HCT116 (cell line): ENCODE measurements at regions not wholly inside any gene's neighbourhood (a gene's known extent, or its start where the extent isn't known, plus 50 kb on each side); places are given as distances from the start of the nearest gene placed in this dataset.

Source experiments
- ATAC-seq: fragments of 200-7000 bp; cut with Tn5 transposase; 2 replicates; pipeline ENCODE4 v1.9.1; 2020; ENCODE audit warnings: mild to moderate bottlenecking, moderate library complexity
- BruUV-seq: library from RNA; stranded (reverse); fragments of 400-500 nt; replicated peaks from 2 replicates; lab custom pipeline; 2021; lab: Mats Ljungman, UMichigan
- CTCF ChIA-PET: fragments of 300-600 bp; sonication (Branson Sonifier 250); formaldehyde crosslinking; loops from one replicate; lab custom pipeline; 2021; ENCODE audit warnings: antibody characterized with exemption; lab: Charles Lee
- POLR2A ChIA-PET: fragments of 300-600, 350-600 bp; sonication (Branson Sonifier 250); formaldehyde crosslinking; loops from one replicate; lab custom pipeline; 2021; ENCODE audit warnings: antibody characterized with exemption; lab: Charles Lee
- RAD21 ChIA-PET, 2 experiments: fragments of 300-600 bp; sonication (Branson Sonifier 250); formaldehyde crosslinking; loops; one replicate each; lab custom pipeline; 2023; ENCODE audit warnings: low total read pairs in 2 of 2; ENCODE audit not compliant: uncharacterized antibody in 2 of 2, unreplicated experiment in 2 of 2, low non-redundant PET in 1 of 2; lab: Charles Lee
- DNase-seq: peaks from one replicate; pipeline ENCODE4 v3.0.0-alpha.2; 2010; ENCODE audit warnings: low read depth, low spot score
- H2AFZ ChIP-seq: fragments of 200-600 bp; shearing (Covaris generic), sonication (generic); 2 replicates; pipeline ENCODE4 v1.6.1; 2017; ENCODE audit warnings: low read depth, mixed run types, mixed read lengths, antibody characterized with exemption, low read length; ENCODE audit not compliant: poor library complexity, severe bottlenecking
- H3K27ac ChIP-seq: 2 replicates; pipeline ENCODE4 v1.5.1; 2012; ENCODE audit warnings: low read depth, low read length
- H3K27me3 ChIP-seq: fragments of 200-600 bp; sonication (generic); 2 replicates; pipeline ENCODE4 v1.6.1; 2016; ENCODE audit warnings: mixed run types, low read length, mixed read lengths; ENCODE audit not compliant: insufficient read depth
- H3K36me3 ChIP-seq, 2 experiments: fragments of 200-500 bp in 1 of 2; fragments of 200-600 bp in 1 of 2; sonication (Bioruptor generic) in 1 of 2; sonication (generic) in 1 of 2; 2 replicates each; pipeline versions ENCODE4 v1.5.1 to v1.6.1; 2014 to 2016; ENCODE audit warnings: low read length in 2 of 2, inconsistent platforms in 1 of 2, mixed read lengths in 1 of 2, mixed run types in 1 of 2; ENCODE audit not compliant: insufficient read depth in 2 of 2, control insufficient read depth in 1 of 2
- H3K4me1 ChIP-seq, 2 experiments: fragments of 200-600 bp in 1 of 2; sonication (generic) in 1 of 2; 2 replicates each; pipeline versions ENCODE4 v1.5.1 to v1.6.1; 2012 to 2017; ENCODE audit warnings: low read length in 2 of 2, inconsistent platforms in 1 of 2, mild to moderate bottlenecking in 1 of 2, mixed read lengths in 1 of 2, mixed run types in 1 of 2, moderate library complexity in 1 of 2; ENCODE audit not compliant: insufficient read depth in 2 of 2, control insufficient read depth in 1 of 2
- H3K4me2 ChIP-seq: fragments of 200-600 bp; sonication (generic); 2 replicates; pipeline ENCODE4 v1.6.1; 2017; ENCODE audit warnings: mixed run types, low read length, mixed read lengths
- H3K4me3 ChIP-seq, 2 experiments: fragments of 200-600 bp in 1 of 2; sonication (generic) in 1 of 2; replicated peaks in 1 of 2; 2 replicates each; pipeline ENCODE4 v1.5.1; 2011 to 2016; ENCODE audit warnings: low read length in 2 of 2, control low read depth in 1 of 2, low read depth in 1 of 2, mild to moderate bottlenecking in 1 of 2, mixed read lengths in 1 of 2, mixed run types in 1 of 2
- H3K79me2 ChIP-seq: fragments of 200-600 bp; sonication (generic); 2 replicates; pipeline ENCODE4 v1.6.1; 2017; ENCODE audit warnings: mild to moderate bottlenecking, mixed run types, low read length, moderate library complexity, mixed read lengths; ENCODE audit not compliant: insufficient read depth
- H3K9ac ChIP-seq: fragments of 200-600 bp; sonication (generic); 2 replicates; pipeline ENCODE4 v1.6.1; 2016; ENCODE audit warnings: low read length, mixed read lengths
- H3K9me2 ChIP-seq: fragments of 200-600 bp; sonication (generic), shearing (Covaris generic); 2 replicates; pipeline ENCODE4 v1.6.1; 2017; ENCODE audit warnings: mixed run types, mild to moderate bottlenecking, moderate library complexity; ENCODE audit not compliant: insufficient read depth
- H3K9me3 ChIP-seq, 2 experiments: fragments of 200-500 bp in 1 of 2; fragments of 200-600 bp in 1 of 2; sonication (Bioruptor generic) in 1 of 2; sonication (generic) in 1 of 2; 2 replicates each; pipeline ENCODE4 v1.6.1; 2014 to 2017; ENCODE audit warnings: low read length in 2 of 2, mixed read lengths in 2 of 2, inconsistent platforms in 1 of 2, low read depth in 1 of 2, mild to moderate bottlenecking in 1 of 2, mixed run types in 1 of 2, moderate library complexity in 1 of 2; ENCODE audit not compliant: control insufficient read depth in 1 of 2, insufficient read depth in 1 of 2
- H4K20me1 ChIP-seq: fragments of 200-600 bp; sonication (generic), shearing (Covaris generic); 2 replicates; pipeline ENCODE4 v1.6.1; 2017; ENCODE audit warnings: mixed run types, mild to moderate bottlenecking, moderate library complexity; ENCODE audit not compliant: insufficient read depth
- CBX3 ChIP-seq: IDR thresholded peaks from 2 replicates; pipeline ENCODE4 v1.6.1; 2012; ENCODE audit warnings: low read depth
- EGR1 ChIP-seq: IDR thresholded peaks from 2 replicates; pipeline ENCODE4 v1.6.1; 2012; ENCODE audit warnings: low read depth
- FOSL1 ChIP-seq: IDR thresholded peaks from 2 replicates; pipeline ENCODE4 v1.6.1; 2012; ENCODE audit warnings: low read depth
- POLR2A ChIP-seq: IDR thresholded peaks from 2 replicates; pipeline ENCODE4 v1.7.0; 2011; ENCODE audit warnings: borderline replicate concordance; ENCODE audit not compliant: insufficient read depth, insufficient read length; ENCODE audit errors: extremely low read depth
- POLR2AphosphoS5 ChIP-seq: IDR thresholded peaks from 2 replicates; pipeline ENCODE4 v1.6.1; 2011; ENCODE audit warnings: mild to moderate bottlenecking, low read depth, low read length, moderate library complexity
- RAD21 ChIP-seq: IDR thresholded peaks from 2 replicates; pipeline ENCODE4 v1.6.1; 2012; ENCODE audit warnings: low read depth, mild to moderate bottlenecking
- REST ChIP-seq: IDR thresholded peaks from 2 replicates; pipeline ENCODE4 v1.6.1; 2012; ENCODE audit warnings: low read depth
- SIN3A ChIP-seq: IDR thresholded peaks from 2 replicates; pipeline ENCODE4 v1.6.1; 2012; ENCODE audit warnings: low read depth
- SRF ChIP-seq: IDR thresholded peaks from 2 replicates; pipeline ENCODE4 v1.6.1; 2012; ENCODE audit warnings: low read depth
- YY1 ChIP-seq: IDR thresholded peaks from 2 replicates; pipeline ENCODE4 v1.6.1; 2011; ENCODE audit warnings: low read length, low read depth, moderate library complexity, mild to moderate bottlenecking; ENCODE audit not compliant: insufficient replicate concordance; ENCODE audit errors: extremely low read depth
- ZFX ChIP-seq: fragments of 450-650 bp; IDR thresholded peaks from 2 replicates; pipeline ENCODE4 v1.6.1; 2017
- ZNF274 ChIP-seq: fragments of 200-500 bp; sonication (Bioruptor generic); IDR thresholded peaks from 2 replicates; pipeline ENCODE4 v1.6.1; 2014; ENCODE audit warnings: mild to moderate bottlenecking, low read depth, low read length, inconsistent platforms
- intact Hi-C: fragments of 100-400 bp; cut with micrococcal nuclease; formaldehyde crosslinking; loops from 2 replicates; pipeline ENCODE4 v1.10.0; 2022
- TF ChIP-seq, protein P1 (sequence below): IDR thresholded peaks from 2 replicates; pipeline ENCODE4 v1.6.1; 2011; ENCODE audit warnings: mild to moderate bottlenecking, low read length, moderate library complexity; ENCODE audit not compliant: insufficient replicate concordance; ENCODE audit errors: extremely low read depth

DNA sequence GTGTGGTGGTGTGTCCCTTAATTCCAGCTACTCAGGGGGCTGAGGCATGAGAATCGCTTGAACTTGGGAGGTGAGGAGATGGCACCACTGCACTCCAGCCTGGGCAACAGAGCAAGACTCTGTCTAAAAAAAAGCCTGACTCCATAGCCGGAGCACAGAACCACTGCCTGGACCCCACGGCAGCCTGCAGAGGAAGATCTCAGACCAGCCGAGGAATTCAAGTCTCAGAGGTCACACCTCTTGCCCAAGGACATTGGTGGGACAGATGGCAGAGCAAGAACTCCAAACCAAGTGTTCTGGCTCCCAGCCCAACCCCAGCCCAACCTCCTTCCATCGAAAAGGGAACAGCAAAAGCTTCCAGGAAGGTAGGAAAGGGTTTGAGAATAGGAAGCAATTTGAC is 70.8 kb downstream of the SMIM20 start:
- H3K4me1 ChIP-seq = peaks cover 0 to 6% of the 10 kb centered on the region in 2 experiments; a peak in 1 of 4 replicates
- no peak for TF ChIP-seq RAD21
- no peak for TF ChIP-seq SRF
- TF ChIP-seq POLR2A = no peak
- TF ChIP-seq ZFX = no peak
- no peak for TF ChIP-seq YY1
- no peak for TF ChIP-seq FOSL1
- no peak for TF ChIP-seq SIN3A
- no peak for TF ChIP-seq POLR2AphosphoS5
- no peak for TF ChIP-seq REST
- TF ChIP-seq ZNF274 = no peak
- TF ChIP-seq EGR1 = no peak
- no peak for TF ChIP-seq CBX3
- TF ChIP-seq, protein P1, sequence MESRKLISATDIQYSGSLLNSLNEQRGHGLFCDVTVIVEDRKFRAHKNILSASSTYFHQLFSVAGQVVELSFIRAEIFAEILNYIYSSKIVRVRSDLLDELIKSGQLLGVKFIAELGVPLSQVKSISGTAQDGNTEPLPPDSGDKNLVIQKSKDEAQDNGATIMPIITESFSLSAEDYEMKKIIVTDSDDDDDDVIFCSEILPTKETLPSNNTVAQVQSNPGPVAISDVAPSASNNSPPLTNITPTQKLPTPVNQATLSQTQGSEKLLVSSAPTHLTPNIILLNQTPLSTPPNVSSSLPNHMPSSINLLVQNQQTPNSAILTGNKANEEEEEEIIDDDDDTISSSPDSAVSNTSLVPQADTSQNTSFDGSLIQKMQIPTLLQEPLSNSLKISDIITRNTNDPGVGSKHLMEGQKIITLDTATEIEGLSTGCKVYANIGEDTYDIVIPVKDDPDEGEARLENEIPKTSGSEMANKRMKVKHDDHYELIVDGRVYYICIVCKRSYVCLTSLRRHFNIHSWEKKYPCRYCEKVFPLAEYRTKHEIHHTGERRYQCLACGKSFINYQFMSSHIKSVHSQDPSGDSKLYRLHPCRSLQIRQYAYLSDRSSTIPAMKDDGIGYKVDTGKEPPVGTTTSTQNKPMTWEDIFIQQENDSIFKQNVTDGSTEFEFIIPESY = no peak
- TF ChIP-seq, all 23 proteins: peak for 0
- Histone ChIP-seq H3K36me3 (no peaks in the 10 kb centered on the region), H3K9ac (no peak overlapping the region), H3K4me2 (no peak overlapping the region), H3K79me2 (no peaks in the 10 kb centered on the region), H3K9me2 (no peaks in the 10 kb centered on the region), H3K4me3 (no peak overlapping the region), H3K27me3 (no peaks in the 10 kb centered on the region), H3K27ac (no peak overlapping the region), H4K20me1 (no peaks in the 10 kb centered on the region), H2AFZ (no peak overlapping the region), H3K9me3 (no peaks in the 10 kb centered on the region)
- RAD21 ChIA-PET = no interaction called here
- intact Hi-C loops = loop anchor here (5.0 kb wide), 1 partner anchor 428 kb away; no protein-coding TSS in a partner anchor
- ATAC-seq (no peak), DNase-seq (no peak)
- CTCF ChIA-PET = no interaction called here
- no TSS peak for BruUV-seq
- POLR2A ChIA-PET = interaction anchor here (0.7 kb wide), 1 partner anchor 32 kb away, joined by 3 read pairs; no protein-coding TSS in a partner anchor
